NCI-H1105 treated with DMSO at 0.1 percent for 48 hours (cell line): ENCODE measurements at regions not wholly inside any gene's neighbourhood (a gene's known extent, or its start where the extent isn't known, plus 50 kb on each side); places are given as distances from the start of the nearest gene placed in this dataset.

Experiments
- DNase-seq: peaks from one replicate; lab custom pipeline; 2025; lab: John Stamatoyannopoulos, UW

- no peak for DNase-seq
These were observed 207.4 kb upstream of the JADE1 start for GRCh38 chr4:128601991-128602695.

DNA sequence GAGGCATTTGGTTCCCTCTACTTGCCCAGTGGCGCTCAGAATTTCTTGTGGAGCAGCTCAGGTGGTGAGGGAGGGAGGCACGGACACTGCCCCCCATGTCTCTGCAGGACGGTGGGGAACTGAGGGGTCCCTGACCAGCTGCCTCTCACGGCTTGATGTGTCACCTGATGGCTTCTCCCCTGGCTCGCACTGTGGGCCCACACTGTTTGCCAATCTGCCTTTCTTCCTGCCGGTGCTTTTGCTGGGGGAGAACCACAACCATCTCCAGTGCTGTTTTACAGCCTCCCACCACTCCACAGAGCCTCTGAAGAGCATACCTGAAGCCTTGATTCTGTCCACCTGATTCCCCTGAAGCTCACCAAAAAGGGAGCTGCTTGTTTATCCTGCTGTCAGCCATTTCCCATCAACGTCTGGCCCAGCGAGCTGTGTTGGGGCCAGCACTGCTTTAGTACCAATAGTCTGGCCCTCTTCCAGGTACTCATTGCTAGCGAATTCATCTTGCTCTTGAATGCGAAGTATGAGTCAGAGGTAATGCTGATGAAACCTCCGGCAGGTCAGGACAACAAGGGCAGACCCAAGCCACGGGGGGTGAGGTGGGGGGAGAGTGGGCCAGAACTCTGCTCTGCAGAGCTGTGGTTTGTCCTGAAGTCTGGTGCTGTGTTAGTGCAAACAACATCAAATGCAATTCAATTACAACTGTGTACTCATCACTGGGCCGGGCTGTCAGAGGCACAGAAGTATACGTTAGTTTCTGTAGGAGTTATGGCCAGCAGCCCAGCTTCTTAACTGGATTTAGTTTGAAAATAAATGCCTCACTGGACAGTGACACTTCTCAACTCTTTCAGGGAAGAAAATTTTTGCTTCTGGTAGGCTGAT, 208.3 kb upstream of the JADE1 start:
- DNase-seq: peak; percentile 78

- no peak for DNase-seq
These were observed 209.1 kb upstream of the JADE1 start for GRCh38 chr4:128600410-128600809.

GRCh38 chr4:128597500-128597899, 212.0 kb upstream of the JADE1 start:
- DNase-seq: no peak

- no peak for DNase-seq
These were observed 212.6 kb upstream of the JADE1 start for GRCh38 chr4:128596853-128597252.

DNA sequence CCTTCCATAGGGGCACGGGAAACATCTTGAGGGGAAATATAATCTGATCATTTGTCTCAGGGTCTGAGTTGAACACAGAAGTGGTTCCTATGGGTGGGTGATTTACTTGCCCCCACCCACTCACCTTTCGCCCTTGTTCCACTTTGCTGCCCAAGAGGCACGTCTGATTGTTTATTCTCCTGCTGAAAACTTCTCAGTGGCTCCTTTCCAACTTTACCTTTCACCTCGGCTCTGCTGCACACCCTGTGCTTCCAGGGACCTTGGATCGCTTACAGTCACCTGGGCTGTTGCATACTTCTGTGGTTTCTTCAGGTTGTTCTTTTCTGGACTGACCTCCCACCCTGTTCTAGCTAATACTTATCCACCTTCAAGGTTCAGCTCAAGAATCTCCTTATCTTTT, 213.4 kb upstream of the JADE1 start:
- no peak for DNase-seq

GRCh38 chr4:128591482-128591881, 218.0 kb upstream of the JADE1 start:
- DNase-seq: no peak

GRCh38 chr4:128590773-128591172, 218.7 kb upstream of the JADE1 start:
- DNase-seq: no peak

GRCh38 chr4:128590034-128590740, 219.3 kb upstream of the JADE1 start:
- DNase-seq: no peak

- DNase-seq: no peak
These were observed 220.0 kb upstream of the JADE1 start for GRCh38 chr4:128589384-128589965.

DNA sequence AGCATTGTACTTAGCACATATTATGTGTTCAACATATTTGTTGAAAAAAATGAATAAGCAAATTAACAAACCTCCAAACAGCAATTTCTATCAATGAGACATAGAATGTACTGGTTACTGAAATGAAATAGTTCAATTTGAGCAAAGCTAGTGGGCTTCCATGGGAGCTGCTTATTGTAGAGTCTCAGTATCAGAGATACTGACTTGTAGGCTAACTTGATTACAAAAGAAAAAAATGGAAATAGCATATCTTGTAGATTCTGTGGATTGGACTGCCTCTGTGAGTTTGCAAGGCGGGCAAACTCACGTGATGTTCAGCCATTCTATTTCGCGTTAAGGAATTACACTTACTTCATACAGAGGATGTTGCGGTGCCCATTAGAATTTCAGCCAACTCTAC, 222.1 kb upstream of the JADE1 start:
- no peak for DNase-seq

GRCh38 chr4:128583753-128584712, 225.5 kb upstream of the JADE1 start:
- no peak for DNase-seq

- DNase-seq: no peak
These were observed 227.1 kb upstream of the JADE1 start for GRCh38 chr4:128582427-128582870.

DNA sequence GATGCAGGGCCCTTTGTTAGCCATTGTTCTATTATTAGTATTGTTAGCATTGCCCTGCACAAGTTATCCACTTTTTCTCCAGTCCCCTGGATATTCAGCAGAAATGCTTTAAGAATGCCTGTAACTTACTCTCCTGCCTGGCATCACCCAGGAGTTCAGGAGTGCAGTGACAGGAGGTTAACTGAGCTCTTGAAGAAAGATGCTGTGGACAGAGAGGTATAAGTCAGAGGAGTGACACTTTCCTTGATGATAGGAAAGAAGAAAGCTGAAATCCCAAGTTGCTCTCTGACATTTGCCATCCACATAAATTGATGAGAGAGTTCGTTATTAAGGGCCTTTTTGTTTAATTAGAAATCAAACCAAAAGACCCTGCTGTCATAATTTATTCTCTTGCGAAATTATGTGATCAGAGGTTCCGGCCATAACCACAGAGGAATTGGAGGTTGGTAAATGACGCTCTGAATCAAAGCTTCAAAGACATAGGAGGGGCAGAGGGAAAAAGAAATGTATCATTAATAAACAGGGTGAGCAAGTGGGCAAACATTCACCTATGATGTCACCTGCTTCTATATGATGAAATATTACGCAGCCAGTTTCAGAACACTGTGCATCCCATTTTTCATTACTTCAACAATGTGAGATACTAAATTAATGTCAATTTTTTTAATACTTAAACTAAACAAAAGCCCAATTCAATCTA, 230.2 kb upstream of the JADE1 start:
- DNase-seq: no peak

DNA sequence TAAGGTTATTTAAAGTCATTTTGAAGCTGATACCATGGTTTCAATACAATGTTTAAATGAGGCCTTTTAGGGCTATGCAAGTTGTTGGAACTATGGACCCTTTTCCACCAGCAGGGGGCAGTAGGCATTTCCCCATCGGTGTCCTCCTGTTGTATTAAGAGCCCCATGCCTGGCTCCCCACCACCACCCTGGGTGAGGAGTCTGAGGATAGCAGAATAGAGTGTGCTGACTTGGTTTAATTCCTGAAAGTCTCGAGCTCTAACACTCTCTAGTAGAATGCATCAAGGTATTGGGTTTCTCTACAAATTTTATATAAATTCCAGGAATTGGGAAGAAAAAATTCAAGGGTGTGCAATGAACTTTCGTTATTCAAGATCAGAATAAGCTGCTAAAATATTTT, 234.8 kb upstream of the JADE1 start:
- peak; percentile 28 for DNase-seq

GRCh38 chr4:128573781-128574508, 235.6 kb upstream of the JADE1 start:
- no peak for DNase-seq

DNA sequence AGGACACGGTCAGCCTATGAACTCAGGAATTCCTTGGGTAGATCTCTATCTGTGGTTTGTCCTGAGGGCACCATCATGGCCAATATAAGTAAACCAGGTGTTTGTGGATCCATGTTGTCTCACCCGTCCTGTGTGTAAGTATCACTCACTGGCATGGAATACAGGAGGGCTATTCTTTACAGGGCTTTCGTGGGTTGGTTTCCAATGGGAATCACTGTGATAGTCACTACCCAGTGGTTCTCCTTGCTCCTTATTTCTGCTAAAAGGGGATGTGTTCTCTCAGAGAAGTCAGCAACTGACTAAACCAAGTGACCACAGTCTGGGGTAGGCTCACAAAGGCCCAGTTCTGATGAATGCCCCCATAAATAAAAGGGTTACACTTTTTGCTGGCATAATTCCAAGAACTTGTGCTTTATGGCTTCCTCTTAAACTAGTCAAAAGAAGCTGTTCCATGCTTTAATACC, 236.7 kb upstream of the JADE1 start:
- DNase-seq: no peak

DNA sequence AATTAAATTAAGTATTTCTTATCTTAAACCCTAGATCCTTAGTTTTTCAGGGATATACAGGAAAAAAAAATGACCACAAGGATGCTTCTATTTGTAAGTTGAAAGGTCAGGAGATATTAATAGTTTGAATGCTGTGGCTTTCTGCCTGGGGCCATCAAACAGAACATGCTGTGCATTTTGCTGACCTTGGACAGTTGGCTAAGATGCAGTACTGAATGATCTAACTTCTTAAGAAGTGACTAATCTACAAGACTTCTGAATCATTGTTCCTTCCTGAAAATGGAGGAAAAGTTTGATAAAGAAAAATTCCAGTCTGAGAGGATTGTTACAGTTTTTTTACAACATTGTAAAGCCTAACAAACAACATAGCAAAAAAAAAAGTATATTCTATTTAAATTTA, 237.8 kb upstream of the JADE1 start:
- DNase-seq: no peak

- DNase-seq: no peak
These were observed 239.0 kb upstream of the JADE1 start for GRCh38 chr4:128570387-128570975.
